D721Med (cell line): ENCODE measurements at regions not wholly inside any gene's neighbourhood (a gene's known extent, or its start where the extent isn't known, plus 50 kb on each side); places are given as distances from the start of the nearest gene placed in this dataset.

Experiments used
- DNase-seq: peaks from one replicate; pipeline ENCODE4 v3.0.0; 2011; ENCODE audit warnings: low spot score; ENCODE audit not compliant: insufficient read length
- FAIRE-seq: peaks from 2 replicates; lab custom pipeline; 2011; peaks lifted over from hg19 to GRCh38; lab: Jason Lieb, UNC
- TF ChIP-seq, protein P1 (sequence below): IDR thresholded peaks from 2 replicates; pipeline ENCODE4 v1.5.1; 2012; ENCODE audit warnings: mild to moderate bottlenecking, control low read depth; ENCODE audit not compliant: insufficient read depth; ENCODE audit errors: missing control alignments

DNA sequence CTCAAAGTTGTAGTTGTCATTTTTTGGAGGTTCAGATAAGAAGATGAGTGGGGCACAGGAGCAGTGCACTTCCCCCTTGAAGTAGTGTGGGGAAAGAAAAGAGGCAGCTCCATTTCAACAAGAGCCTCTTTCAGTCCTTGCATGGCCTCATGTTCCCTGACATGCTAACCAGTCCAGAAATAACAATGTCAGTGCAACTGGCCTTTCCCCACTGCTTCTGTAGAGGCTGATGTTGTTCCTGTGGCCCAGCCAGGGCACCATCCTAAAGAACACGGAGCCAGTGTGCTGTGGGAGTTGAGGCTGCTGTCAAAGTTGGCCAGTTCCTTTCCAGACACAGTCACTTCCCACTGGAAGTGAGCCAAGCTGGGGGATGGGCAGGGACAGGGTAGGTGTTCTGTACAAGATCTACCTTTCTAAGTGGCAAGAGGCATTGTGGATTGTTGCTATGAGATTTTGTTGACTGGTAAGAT is 77.7 kb upstream of the SLC38A2 start:
- DNase-seq (no peak), FAIRE-seq (no peak)
- TF ChIP-seq, protein P1, sequence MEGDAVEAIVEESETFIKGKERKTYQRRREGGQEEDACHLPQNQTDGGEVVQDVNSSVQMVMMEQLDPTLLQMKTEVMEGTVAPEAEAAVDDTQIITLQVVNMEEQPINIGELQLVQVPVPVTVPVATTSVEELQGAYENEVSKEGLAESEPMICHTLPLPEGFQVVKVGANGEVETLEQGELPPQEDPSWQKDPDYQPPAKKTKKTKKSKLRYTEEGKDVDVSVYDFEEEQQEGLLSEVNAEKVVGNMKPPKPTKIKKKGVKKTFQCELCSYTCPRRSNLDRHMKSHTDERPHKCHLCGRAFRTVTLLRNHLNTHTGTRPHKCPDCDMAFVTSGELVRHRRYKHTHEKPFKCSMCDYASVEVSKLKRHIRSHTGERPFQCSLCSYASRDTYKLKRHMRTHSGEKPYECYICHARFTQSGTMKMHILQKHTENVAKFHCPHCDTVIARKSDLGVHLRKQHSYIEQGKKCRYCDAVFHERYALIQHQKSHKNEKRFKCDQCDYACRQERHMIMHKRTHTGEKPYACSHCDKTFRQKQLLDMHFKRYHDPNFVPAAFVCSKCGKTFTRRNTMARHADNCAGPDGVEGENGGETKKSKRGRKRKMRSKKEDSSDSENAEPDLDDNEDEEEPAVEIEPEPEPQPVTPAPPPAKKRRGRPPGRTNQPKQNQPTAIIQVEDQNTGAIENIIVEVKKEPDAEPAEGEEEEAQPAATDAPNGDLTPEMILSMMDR = no peak

- no peak for FAIRE-seq
- TF ChIP-seq, protein P1 = no peak
- no peak for DNase-seq
These were observed 77.3 kb upstream of the SLC38A2 start for GRCh38 chr12:46449856-46450255.

DNA sequence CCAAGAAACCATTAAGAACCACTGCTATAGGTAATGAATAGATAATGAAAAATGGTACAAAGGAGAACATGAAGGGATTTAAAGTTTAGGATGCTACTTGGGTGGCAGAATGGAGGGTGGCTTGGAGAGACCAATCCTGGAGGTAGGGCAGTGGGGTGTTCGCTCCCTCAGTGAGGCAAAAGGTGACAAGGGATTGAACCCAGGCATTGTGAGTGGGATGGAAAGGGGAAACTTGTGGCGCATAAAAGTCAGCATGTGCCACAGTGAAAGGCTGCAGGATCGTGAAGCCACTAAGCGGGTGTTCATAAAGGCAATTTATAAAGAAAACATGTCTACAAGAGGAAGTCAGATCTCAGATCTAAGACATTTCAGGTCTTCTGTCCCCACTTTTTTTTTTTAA is 76.7 kb upstream of the SLC38A2 start:
- no peak for DNase-seq
- no peak for FAIRE-seq

DNA sequence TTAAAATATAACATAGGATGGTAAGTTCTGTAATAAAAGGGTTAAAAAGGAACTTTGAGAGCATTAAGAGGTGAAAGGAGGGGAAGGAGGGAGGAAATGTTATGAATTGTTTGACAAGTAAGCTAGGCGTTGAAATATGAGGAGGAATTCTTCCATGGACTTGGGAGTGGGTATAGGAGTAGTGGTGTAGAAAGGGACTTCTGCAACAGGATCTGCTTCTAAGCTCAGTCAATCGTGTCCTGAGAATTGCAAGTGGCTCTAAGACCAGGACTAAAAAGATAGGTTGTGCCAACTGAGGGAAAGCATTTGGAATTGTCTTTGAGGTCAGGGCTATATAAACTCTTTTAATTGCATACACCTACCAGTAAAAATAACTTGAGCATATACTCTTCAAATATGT is 74.1 kb upstream of the SLC38A2 start:
- DNase-seq (no peak), FAIRE-seq (no peak)
- TF ChIP-seq, protein P1 = no peak

More for the DNA sequence above, 76.7 kb upstream of the SLC38A2 start:
- TF ChIP-seq, protein P1 = no peak

GRCh38 chr12:46445551-46446235 is 73.1 kb upstream of the SLC38A2 start:
- FAIRE-seq (no peak), DNase-seq (no peak)
- TF ChIP-seq, protein P1 = no peak

GRCh38 chr12:46445093-46445492 is 72.5 kb upstream of the SLC38A2 start:
- TF ChIP-seq, protein P1 = no peak
- no peak for FAIRE-seq
- DNase-seq = no peak

GRCh38 chr12:46443594-46444263 is 71.2 kb upstream of the SLC38A2 start:
- no peak for FAIRE-seq
- DNase-seq = no peak
- TF ChIP-seq, protein P1 = no peak
